ENCODE measurements at regions not wholly inside any gene's neighbourhood (a gene's known extent, or its start where the extent isn't known, plus 50 kb on each side); places are given as distances from the start of the nearest gene placed in this dataset.
"Not testable (repeated sequence)": the region's sequence is repeated elsewhere in the genome, so short reads cannot be mapped to it uniquely, and the experiment has no call there.

DNA sequence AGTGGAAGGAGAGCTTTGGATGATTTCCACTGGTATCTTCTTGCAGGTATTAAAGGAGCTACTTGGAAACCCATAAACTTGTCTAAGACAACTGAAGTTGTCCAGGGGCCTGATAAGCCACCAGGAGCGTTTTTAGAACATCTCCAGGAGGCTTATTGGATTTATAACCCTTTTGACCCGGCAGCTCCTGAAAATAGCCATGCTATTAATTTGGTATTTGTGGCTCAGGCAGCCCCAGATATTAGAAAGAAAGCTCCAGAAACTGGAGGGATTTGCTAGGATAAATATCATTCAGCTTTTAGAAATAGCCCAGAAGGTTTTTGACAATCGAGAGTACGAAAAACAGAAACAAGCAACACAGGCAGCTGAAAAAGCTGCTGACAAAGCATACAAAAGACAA is 461.0 kb upstream of the HTR1E start:
- no peak for DNase-seq (ENCODE audit: low spot score)

DNA sequence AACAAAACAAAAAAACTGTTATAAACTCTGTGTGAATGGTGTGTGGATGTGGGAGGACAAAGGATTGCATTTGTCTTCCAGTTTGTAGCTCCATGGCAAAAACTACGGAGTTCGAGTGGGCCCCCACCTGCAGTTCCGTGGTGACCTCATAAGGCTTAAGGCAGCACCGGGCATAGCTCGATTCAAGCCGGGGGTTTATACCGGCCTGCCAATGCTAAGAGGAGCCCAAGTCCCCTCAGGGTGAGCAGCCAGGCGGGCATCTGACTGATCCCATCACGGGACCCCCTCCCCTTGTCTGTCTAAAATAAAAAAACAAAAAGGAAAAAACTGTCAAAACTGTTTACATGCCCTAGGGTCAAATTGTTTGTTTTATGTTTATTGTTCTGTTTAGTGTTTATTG is 463.2 kb upstream of the HTR1E start:
- DNase-seq (ENCODE audit: low spot score), result no peak

DNA sequence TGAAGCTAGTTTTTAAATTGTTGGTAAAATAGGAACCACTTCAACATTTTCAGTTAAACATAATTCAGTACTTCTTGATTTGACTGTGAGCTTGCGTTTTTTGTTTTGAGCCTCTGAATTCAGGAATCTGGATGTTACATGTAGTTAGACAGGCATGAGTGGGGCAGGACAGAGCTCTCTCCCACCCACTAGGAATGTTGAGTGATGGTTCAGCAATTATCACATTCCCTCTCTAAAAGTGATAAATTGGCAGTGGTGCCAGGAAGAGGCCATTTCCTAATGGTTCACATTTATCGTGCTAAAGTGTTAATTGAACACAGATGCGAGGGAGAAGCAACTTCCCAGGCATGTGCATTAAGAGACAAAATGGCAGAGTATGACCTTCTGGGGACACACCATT is 465.5 kb upstream of the HTR1E start:
- no peak for DNase-seq (ENCODE audit: low spot score)

DNA sequence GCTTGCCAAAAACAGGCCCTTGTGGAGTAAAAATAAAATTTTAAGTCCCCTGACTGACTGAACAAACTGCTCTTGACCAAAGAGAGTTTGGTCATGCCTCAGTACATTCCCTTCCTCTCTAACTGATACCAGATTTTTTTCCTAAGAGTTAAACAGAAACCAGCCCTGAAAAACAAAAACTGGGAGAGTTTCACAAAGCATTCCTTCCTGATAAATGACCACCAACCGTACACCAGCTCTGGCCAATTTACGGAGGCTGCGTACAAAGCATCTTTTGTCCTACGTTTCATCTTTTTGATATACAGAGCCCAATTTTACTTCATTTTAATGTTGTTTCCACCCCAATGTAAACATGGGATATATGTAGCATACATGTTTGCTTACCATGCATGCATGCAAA is 477.4 kb upstream of the HTR1E start:
- no peak for DNase-seq (ENCODE audit: low spot score)

DNA sequence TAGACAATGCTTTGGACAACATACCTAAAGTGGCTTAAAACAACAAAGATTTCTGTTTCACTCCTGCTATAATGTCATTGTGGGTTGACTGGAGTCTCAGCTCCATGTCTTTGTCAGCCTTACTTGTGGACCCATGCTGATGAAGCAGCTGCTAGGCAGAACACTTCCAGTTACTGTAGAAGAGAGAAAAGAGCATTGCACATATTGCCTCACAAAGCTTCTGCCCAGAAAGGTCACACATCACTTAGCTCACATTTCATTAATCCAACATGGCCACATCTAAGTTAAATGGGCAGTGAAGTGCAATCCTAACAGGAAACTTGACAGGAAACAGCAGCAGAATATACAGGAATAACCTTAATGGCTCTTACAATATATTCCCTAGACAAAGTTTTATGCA is 480.5 kb upstream of the HTR1E start:
- no peak for DNase-seq (ENCODE audit: low spot score)

DNA sequence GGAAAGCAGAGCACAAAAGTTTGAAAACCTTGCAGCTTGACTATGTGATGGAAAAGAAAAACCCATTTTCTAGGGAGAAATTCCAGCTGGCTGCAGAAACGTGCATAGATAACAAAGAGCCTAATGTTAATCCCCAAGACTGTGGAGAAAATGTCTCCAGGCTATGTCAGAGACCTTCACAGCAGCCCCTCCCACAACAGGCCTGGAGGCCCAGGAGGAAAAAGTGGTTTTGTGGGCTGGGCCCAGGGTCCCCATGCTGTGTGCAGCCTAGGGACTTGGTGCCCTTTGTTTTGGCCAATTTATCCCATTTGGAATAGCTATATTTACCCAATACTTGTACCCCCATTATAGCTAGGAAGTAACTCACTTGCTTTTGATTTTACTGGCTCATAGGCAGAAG is 484.1 kb upstream of the HTR1E start:
- no peak for DNase-seq (ENCODE audit: low spot score)

DNA sequence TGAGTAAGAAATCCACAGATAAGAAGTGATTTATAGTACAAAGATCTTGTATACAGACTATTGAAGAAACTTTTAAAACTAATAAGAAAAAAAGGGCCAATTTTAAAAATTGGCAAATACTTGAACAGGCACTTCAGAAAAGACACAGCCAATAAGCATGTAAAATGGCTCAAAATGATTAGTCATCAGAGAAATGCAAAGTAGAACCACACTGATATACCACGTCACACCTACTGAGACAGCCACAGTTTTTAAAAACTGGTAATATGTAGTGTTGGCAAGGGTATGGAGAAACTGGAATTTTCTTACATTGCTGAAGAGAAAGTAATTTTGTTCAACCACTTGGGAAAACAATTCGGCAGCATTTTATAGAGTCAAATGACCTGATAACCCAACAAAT is 488.9 kb upstream of the HTR1E start:
- DNase-seq (ENCODE audit: low spot score), result no peak

DNA sequence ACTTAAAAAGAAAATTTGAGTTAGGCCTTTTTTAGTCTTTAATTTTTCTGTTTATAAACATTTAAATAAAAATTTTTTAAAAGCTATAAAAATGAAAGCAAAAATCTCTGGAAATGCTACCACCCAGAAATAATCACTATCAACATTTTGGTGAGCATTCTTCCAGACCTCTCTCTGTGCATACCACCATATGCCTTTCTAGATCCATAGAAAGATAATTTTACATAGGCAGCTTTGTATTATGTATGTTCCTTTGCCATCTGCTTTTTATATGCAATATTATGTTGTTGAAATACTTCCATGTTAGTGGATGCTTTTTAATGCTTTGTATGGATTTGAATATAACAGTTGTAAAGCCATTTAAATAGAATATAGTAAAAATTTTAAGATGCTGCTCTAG is 496.7 kb upstream of the HTR1E start:
- no peak for DNase-seq (ENCODE audit: low spot score)

DNA sequence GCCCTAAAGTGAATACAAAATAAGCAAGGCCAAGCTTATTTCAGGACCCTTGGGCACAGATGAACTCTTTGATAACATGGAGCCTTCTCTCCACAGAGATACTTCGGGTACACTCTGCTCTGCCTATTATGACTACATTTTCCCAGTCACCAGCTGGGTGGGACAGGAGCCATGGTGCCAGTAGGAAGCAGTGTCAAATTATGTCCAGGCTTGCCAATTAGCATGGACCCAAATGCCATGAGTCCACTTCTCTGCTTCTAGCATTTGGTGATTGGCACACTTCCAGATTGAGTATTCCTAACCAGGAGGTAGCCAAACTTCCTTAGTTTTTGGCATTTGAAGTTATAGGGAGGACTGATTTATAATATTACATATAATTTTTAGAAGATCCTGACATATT is 513.8 kb upstream of the HTR1E start:
- DNase-seq (ENCODE audit: low spot score), result no peak

DNA sequence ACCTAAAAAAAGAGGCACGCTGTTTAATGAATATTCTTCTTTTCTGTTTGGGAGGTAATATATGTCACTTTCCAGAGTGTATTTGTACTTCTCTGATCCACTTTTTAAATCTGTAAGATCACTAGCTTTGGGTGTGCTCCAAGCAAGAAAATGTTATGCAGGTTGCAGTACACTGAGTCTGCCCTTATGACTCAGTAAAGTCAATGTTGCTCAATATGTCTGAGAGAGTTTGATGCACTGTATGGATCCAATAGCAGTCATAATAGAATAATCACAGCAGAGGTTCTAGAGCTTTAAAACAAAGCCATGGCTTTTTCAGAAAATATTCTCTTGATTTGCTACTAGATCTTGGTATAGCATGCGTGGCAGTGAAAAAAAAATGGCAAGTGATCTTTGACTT is 525.3 kb upstream of the HTR1E start:
- no peak for DNase-seq (ENCODE audit: low spot score)

DNA sequence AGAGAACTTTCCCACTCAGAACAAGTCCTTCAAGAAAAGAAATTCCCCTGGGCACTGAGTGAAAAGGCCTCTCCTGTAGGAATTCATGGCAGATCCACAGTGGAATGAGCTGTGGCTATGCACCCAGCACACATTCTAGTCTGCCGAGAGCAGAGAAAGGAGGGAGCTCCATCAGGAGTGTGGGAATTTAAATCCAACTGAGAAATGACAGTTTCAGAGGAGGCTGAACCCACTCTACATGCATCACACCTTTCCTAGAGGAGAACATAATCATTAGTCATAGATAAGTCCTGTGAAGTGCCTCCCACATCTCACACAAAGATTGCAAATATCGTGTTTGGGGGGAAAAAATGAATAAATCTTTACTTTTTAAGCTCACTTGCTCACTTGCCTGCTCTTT is 530.2 kb upstream of the HTR1E start:
- no peak for DNase-seq (ENCODE audit: low spot score)

DNA sequence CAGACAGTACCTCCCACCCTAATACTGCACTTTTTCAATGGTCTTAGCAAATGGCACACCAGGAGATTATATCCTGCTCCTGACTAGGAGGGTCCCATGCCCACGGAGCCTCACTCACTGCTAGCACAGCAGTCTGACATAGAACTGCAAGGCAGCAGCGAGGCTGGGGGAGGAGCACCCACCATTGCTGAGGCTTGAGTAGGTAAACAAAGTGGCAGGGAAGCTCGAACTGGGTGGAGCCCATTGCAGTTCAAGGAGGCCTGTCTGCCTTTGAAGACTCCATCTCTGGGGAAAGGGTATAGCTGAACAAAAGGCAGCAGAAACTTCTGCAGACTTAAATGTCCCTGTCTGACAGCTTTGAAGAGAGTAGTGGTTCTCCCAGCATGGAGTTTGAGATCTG is 544.5 kb upstream of the HTR1E start:
- not testable (repeated sequence) for DNase-seq (ENCODE audit: low spot score)

DNA sequence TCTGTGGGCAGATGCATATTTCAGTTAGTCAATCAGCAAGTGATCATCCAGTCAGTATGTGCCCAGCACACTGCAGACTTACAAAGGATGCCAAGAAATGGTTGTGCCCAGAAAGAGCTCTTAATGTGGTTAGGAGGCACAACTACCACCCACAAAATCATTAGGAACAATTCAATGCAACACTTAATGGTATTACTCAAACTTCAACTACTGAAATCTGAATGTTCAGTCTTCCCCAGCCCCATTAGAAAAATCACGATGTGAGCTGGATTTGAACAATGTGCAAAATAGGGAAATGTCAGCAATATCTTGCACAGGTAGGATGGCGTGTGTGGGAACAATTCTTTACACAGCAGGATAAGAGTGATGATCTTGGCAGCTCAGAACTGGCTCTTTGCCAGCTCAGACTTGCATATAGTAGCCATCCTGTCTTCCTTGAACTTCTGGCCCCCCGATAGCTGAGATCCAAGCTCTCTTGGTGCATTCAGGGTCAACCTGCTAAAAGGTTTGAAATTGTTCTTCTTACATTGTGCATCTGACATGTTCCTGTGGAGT is 556.7 kb upstream of the HTR1E start:
- no peak for DNase-seq (ENCODE audit: low spot score)

DNA sequence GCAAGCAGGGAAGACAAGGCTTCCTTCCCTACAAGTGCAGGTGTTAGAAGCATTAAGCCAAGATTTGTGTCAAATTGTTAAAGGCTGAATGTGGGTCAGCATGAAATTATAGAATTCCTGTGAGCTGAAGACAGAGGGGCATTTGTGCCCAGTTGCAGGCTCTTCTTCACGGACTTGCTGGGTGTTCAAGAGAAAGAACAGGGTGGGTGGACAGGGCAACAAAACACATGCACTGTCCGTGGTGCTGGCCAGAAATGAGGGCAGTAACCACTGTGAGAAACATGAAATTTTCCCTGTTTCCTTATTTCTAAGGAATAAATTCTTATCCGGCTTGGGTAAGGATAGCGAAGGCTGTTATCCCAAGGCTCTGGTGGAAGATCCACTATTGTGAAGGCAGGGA is 579.5 kb upstream of the HTR1E start:
- DNase-seq (ENCODE audit: low spot score), result no peak

DNA sequence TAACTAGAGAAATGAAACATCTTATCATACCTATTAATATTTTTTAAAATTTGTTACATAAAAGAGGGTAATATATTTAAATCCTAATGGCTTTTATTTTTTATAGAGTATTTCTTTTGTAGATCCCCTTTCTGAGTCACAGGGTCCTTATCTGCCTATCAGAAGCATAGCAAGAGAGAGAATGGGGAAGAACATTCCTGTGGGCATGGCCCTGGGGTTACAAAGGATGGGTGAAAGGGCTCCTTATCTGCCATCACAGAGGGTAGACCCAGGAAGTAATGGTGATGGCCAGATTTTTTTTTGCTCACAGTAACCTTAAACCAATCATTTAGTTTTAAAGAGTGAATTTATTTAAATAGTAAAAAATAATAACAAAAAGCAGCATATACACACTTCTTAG is 582.1 kb upstream of the HTR1E start:
- DNase-seq (ENCODE audit: low spot score), result no peak

DNA sequence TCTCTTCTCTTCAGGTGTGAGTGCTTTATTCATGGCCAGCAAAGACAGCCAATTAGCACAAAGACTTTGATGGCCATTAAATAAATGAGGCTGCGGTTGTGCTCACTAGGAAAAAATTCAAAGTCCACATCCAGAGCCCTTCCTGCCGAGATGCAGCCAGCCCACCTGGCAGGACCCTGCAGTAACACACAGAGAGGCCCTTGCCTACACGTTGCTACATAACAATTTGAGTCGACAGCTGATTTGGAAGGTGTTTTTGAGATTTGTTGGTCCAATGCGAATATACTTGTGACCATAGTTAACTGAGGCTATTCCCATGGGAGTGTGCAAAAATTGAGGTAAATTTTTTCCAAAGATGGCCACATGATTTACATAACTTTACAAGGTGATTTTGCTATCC is 605.4 kb upstream of the HTR1E start:
- no peak for DNase-seq (ENCODE audit: low spot score)

DNA sequence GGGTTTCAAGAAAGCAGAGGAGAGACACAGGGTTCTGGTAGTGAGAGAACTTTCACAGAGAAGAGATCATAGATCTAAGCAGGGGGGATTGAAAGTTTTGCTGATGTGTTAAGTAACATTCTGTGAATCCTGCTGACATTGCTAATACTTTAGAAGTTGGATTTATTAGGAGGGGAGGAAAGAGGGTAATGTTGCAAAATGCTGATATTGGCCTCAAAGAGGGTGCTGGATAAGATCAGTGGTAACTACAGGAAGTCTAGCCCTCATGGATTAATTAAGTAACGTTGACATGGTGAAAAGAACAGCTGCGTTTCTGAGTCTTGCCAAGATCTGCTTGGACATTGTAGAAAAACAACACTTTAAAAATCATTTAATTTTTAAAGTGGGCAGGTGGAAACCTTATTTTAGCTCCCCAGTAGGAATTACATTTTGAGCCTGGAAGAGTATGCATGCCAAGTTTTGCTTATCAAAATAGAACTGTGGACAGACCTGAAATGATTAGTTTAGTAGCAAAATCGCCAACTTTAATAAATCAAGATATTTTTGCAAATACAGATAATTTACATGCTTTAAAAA is 606.0 kb upstream of the HTR1E start:
- no peak for DNase-seq (ENCODE audit: low spot score)

DNA sequence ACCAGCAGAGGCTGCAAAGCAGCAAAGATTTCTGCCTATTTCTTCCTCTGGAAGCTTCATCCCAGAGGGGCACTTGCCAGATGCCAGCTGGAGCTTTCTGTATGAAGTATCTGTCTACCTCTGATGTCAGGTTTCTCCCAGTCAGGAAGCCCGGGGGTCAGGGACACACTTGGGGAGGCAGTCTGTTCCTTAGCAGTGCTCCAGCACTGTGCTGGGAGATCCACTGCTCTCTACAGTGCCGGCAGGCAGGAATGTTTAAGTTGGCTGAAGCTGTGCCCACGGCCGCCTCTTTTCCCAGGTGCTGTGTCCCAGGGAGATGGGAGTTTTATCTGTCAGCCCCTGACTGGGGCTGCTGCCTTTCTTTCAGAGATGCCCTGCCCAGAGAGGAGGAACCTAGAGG is 631.1 kb upstream of the HTR1E start:
- DNase-seq (ENCODE audit: low spot score), result no peak

DNA sequence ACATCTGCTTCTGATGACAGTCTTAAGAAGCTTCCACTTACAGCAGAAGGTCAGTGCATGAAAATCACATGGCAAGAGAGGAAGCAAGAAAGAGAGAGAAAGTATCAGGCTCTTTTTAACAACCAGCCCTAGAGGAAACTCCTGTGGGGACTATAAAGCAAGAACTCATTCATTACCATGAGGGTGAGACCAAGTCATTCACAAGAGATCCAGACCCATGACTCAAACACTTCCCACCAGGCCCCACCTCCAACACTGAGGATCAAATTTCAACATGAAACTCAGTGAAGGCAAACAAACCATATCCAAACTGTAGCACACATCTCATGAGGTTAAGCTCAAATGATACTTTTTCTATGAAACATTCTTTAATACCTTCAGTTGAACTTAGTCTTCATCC is 643.2 kb upstream of the SYNCRIP start:
- DNase-seq (ENCODE audit: low spot score), result no peak

DNA sequence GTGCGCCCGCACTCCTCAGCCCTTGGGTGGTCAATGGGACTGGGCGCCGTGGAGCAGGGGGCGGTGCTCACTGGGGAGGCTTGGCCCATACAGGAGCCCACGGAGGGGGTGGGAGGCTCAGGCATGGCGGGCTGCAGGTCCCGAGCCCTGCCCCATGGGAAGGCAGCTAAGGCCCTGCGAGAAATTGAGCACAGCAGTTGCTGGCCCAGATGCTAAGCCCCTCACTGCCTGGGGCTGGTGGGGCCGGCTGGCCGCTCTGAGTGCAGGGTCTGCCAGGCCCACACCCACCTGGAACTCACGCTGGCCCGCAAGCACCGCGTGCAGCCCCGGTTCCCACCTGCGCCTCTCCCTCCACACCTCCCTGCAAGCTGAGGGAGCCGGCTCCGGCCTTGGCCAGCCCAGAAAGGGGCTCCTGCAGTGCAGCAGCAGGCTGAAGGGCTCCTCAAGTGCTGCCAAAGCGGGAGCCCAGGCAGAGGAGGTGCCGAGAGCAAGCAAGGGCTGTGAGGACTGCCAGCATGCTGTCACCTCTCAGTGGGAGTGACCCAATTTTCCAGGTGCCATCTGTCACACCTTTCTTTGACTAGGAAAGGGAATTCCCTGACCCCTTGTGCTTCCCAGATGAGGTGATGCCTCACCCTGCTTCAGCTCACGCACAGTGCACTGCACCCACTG is 642.3 kb upstream of the SYNCRIP start:
- not testable (repeated sequence) for DNase-seq (ENCODE audit: low spot score)

DNA sequence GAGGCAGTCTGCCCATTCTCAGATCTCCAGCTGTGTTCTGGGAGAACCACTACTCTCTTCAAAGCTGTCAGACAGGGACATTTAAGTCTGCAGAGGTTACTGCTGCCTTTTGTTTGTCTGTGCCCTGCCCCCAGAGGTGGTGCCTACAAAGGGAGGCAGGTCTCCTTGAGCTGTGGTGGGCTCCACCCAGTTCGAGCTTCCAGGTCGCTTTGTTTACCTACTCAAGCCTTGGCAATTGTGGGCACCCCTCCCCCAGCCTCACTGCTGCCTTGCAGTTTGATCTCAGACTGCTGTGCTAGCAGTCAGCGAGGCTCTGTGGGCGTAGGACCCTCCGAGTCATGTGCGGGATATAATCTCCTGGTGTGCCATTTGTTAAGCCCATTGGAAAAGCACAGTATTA is 640.9 kb upstream of the SYNCRIP start:
- DNase-seq (ENCODE audit: low spot score), result not testable (repeated sequence)

DNA sequence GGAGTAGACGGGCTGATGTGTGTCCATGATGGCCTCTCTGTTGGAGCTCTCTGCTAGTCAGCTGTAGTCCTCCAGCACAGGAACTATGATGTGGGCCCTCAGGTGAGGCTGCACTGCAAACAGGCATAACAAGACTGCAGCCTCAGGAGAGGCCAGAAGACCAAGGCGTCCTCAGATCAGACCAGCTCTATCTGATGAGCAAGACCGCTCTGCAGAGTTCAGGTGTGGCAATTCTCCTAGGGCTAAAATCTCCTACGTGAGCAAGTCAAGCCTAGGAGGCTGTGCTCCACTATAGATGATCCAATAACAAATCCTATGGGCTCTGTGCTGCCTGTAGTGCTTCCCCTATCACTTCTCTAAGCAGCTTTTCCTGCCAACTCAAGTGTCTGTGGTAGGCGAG is 633.4 kb upstream of the SYNCRIP start:
- DNase-seq (ENCODE audit: low spot score), result no peak

DNA sequence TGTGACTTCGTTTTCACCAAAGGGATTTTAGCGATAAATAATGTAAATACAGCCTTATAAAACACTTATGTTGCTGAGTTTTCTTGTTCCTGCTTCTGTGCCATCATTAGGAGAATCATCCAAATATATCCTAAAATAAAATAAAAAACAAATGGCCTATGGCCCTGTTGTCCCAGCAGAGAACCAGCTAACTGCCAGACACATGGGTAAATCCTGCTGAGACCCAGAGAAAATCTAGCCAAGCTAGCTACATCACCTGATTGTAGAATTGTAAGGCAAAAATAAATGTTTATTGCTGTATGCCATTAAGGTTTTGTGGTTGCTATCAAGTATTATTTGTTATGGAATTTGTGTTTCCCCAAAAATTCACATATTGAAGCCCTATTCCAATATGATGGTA is 631.2 kb upstream of the SYNCRIP start:
- DNase-seq (ENCODE audit: low spot score), result no peak

DNA sequence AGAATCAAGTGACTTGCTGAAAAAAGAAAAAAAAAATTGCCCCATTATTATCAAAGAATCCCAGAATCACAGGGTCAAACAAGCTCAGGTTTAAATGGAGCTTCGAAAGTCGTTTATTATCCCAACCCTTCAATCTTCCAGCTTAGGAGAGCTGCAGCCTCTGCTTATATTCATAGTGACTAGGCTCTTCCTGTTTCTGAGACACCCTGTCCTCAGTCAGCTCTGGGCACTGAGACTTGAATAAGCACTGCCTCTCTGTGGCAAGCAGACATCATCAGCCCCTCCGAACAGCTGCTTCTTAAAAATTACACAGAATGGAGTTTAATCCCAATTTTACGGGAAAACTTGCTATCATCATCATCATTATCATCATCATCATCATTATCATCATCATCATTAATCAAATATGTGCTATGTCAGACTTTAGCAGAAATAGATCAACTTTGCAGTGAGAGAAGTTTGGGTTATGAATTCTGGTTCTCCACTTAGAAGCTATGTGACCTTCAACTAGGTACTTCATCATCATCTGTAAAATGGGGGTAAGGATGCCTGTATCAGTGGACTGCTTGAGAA is 614.0 kb upstream of the SYNCRIP start:
- no peak for DNase-seq (ENCODE audit: low spot score)

Measured in ureter (tissue), 1 donor.